Endodermal cell (in vitro differentiated cells): ENCODE measurements at regions not wholly inside any gene's neighbourhood (a gene's known extent, or its start where the extent isn't known, plus 50 kb on each side); places are given as distances from the start of the nearest gene placed in this dataset.
A peak's percentile ranks its signal among the peaks of the same experiment; 100 is the strongest.

Experiments used
- DNase-seq: peaks from one replicate; pipeline ENCODE4 v3.0.0-alpha.2; 2017
- H3K27ac ChIP-seq: 2 replicates; pipeline ENCODE4 v1.5.1; 2013; ENCODE audit warnings: mild to moderate bottlenecking, low read depth, low read length, moderate library complexity
- H3K27me3 ChIP-seq: 2 replicates; pipeline ENCODE4 v1.6.1; 2013; ENCODE audit warnings: mild to moderate bottlenecking, low read length, moderate library complexity; ENCODE audit not compliant: insufficient read depth, control insufficient read depth, poor library complexity, severe bottlenecking
- H3K36me3 ChIP-seq: 2 replicates; pipeline ENCODE4 v1.7.0; 2013; ENCODE audit warnings: mild to moderate bottlenecking, low read length, moderate library complexity; ENCODE audit not compliant: control insufficient read depth, insufficient read depth
- H3K4me1 ChIP-seq: one replicate; pipeline ENCODE4 v1.7.0; 2013; ENCODE audit warnings: low read length; ENCODE audit not compliant: control insufficient read depth, insufficient read depth
- H3K4me3 ChIP-seq: 2 replicates; pipeline ENCODE4 v1.5.1; 2013; ENCODE audit warnings: mild to moderate bottlenecking, low read length, moderate library complexity
- H3K9ac ChIP-seq: 2 replicates; pipeline ENCODE4 v1.6.1; 2013; ENCODE audit warnings: mild to moderate bottlenecking, low read length, moderate library complexity; ENCODE audit not compliant: poor library complexity, severe bottlenecking; ENCODE audit errors: extremely low read depth
- H3K9me3 ChIP-seq: 2 replicates; pipeline ENCODE4 v1.6.1; 2013; ENCODE audit warnings: mild to moderate bottlenecking, low read length, moderate library complexity; ENCODE audit not compliant: control insufficient read depth
- H3K27ac Mint-ChIP-seq: 2 replicates; pipeline ENCODE4 v1.8.0; 2020; ENCODE audit warnings: mixed read lengths
- H3K27me3 Mint-ChIP-seq: 2 replicates; pipeline ENCODE4 v1.8.0; 2021; ENCODE audit warnings: mild to moderate bottlenecking, mixed read lengths; ENCODE audit not compliant: insufficient read depth
- H3K36me3 Mint-ChIP-seq: 2 replicates; pipeline ENCODE4 v1.8.0; 2020; ENCODE audit warnings: low read depth, mixed read lengths
- H3K4me1 Mint-ChIP-seq: 2 replicates; pipeline ENCODE4 v1.8.0; 2020; ENCODE audit warnings: mixed read lengths
- H3K4me3 Mint-ChIP-seq: 2 replicates; pipeline ENCODE4 v1.8.0; 2020; ENCODE audit warnings: mild to moderate bottlenecking, moderate library complexity, mixed read lengths
- H3K9me3 Mint-ChIP-seq: 2 replicates; pipeline ENCODE4 v1.8.0; 2020; ENCODE audit warnings: mild to moderate bottlenecking, mixed read lengths
- CTCF ChIP-seq: fragments of 200-600 bp; sonication (generic); conservative IDR thresholded peaks from 2 replicates; pipeline ENCODE4 v1.5.0; 2021; ENCODE audit warnings: antibody characterized with exemption, mild to moderate bottlenecking
- WGBS, 2 experiments: methylation state at CpG; one replicate each; pipeline versions ENCODE4 v1.1.5 to v1.1.7; 2013; ENCODE audit warnings: missing lambda C conversion rate in 2 of 2, mixed read lengths in 1 of 2; ENCODE audit not compliant: insufficient coverage in 1 of 2, insufficient read length in 1 of 2; 5-methylcytosine and 5-hydroxymethylcytosine counted together

GRCh38 chr1:37092937-37093336 is 58.6 kb upstream of the GRIK3 start:
- Mint-ChIP-seq H3K4me3 (no peak overlapping the region), H3K4me1 (no peaks in the 10 kb centered on the region), H3K36me3 (no peaks in the 10 kb centered on the region), H3K27me3 (no peaks in the 10 kb centered on the region), H3K27ac (no peak overlapping the region), H3K9me3 (no peaks in the 10 kb centered on the region)
- peak; percentile 44 for TF ChIP-seq CTCF
- no peak for DNase-seq
- H3K27me3 ChIP-seq: no peaks in the 10 kb centered on the region
- WGBS, 2 experiments: 57 to 82% methylated on average over 1 of the region's 1 CpG
- H3K9me3 ChIP-seq: no peaks in the 10 kb centered on the region
- no peaks in the 10 kb centered on the region for H3K4me1 ChIP-seq
- no peak overlapping the region for H3K27ac ChIP-seq
- H3K4me3 ChIP-seq: no peak overlapping the region
- no peak overlapping the region for H3K9ac ChIP-seq
- no peaks in the 10 kb centered on the region for H3K36me3 ChIP-seq

DNA sequence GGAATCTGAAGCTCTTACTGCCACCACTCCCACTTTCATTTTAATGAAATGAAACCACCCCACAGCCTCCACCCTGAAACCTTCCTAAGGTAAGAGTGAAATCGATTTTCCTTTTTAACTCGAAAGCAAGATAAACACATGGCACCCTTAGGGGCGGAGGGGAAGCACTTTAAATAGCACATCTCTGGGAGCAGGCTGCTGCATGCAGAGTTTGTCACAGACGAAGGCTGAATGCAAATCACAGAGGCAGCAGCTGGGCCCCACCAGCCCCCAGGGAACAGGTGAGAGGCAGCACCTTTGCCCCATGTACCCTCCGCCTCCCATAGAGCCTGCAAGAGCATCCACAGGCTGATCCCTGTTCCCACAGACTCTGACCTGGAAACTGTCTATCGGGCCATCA is 60.0 kb upstream of the GRIK3 start:
- Mint-ChIP-seq H3K9me3 (no peaks in the 10 kb centered on the region), H3K36me3 (no peaks in the 10 kb centered on the region), H3K4me3 (no peak overlapping the region), H3K27me3 (no peaks in the 10 kb centered on the region), H3K27ac (no peak overlapping the region), H3K4me1 (no peaks in the 10 kb centered on the region)
- no peak for TF ChIP-seq CTCF
- no peak overlapping the region for H3K27ac ChIP-seq
- H3K4me1 ChIP-seq: no peaks in the 10 kb centered on the region
- no peak overlapping the region for H3K9ac ChIP-seq
- no peaks in the 10 kb centered on the region for H3K36me3 ChIP-seq
- H3K27me3 ChIP-seq: no peaks in the 10 kb centered on the region
- no peak for DNase-seq
- WGBS, 2 experiments: 77 to 88% methylated on average over 4 to 6 of the region's 6 CpGs
- no peak overlapping the region for H3K4me3 ChIP-seq
- no peaks in the 10 kb centered on the region for H3K9me3 ChIP-seq

DNA sequence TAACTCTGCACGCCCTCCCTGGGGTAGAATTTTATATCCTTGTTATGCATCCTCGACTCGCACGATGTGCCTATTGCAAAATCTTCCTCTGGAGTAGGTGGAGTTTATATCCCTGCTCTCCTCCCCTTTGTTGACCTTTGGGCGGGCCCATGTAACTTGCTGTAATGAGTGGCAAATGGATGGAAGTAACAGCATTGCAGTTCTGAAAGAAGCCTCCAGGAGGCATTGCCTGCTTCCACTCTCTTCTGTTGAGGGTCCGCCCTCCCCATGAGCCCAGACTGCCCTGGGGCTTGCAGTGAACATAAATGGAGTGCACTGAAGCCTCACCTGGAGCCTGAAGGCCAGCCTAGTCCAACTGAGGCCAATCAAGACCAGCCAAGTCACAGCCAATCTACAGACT is 62.2 kb upstream of the GRIK3 start:
- WGBS, 2 experiments: 71 to 82% methylated on average over 1 to 6 of the region's 6 CpGs
- Histone ChIP-seq H3K4me3 (no peak overlapping the region), H3K36me3 (no peaks in the 10 kb centered on the region), H3K9me3 (no peaks in the 10 kb centered on the region), H3K27me3 (no peaks in the 10 kb centered on the region), H3K4me1 (no peaks in the 10 kb centered on the region), H3K9ac (no peak overlapping the region), H3K27ac (no peak overlapping the region)
- no peaks in the 10 kb centered on the region for H3K4me1 Mint-ChIP-seq
- no peaks in the 10 kb centered on the region for H3K36me3 Mint-ChIP-seq
- H3K27ac Mint-ChIP-seq: no peak overlapping the region
- DNase-seq: peak; percentile 83
- no peaks in the 10 kb centered on the region for H3K27me3 Mint-ChIP-seq
- no peaks in the 10 kb centered on the region for H3K9me3 Mint-ChIP-seq
- peak; percentile 80 for TF ChIP-seq CTCF
- H3K4me3 Mint-ChIP-seq: no peak overlapping the region
